Rectal smooth muscle tissue (tissue), 1 donor: ENCODE measurements at regions not wholly inside any gene's neighbourhood (a gene's known extent, or its start where the extent isn't known, plus 50 kb on each side); places are given as distances from the start of the nearest gene placed in this dataset.

Experiments
- H3K27ac ChIP-seq: one replicate; pipeline ENCODE4 v1.7.0; 2013; ENCODE audit warnings: low read depth, low read length, inconsistent platforms
- H3K27me3 ChIP-seq: one replicate; pipeline ENCODE4 v1.7.0; 2013; ENCODE audit warnings: low read length; ENCODE audit not compliant: control insufficient read depth, insufficient read depth
- H3K36me3 ChIP-seq: one replicate; pipeline ENCODE4 v1.7.0; 2013; ENCODE audit warnings: low read length; ENCODE audit not compliant: control insufficient read depth, insufficient read depth
- H3K4me1 ChIP-seq: one replicate; pipeline ENCODE4 v1.7.0; 2013; ENCODE audit warnings: low read length; ENCODE audit not compliant: control insufficient read depth, insufficient read depth
- H3K4me3 ChIP-seq: one replicate; pipeline ENCODE4 v1.7.0; 2013; ENCODE audit warnings: low read length
- H3K9ac ChIP-seq: one replicate; pipeline ENCODE4 v1.7.0; 2013; ENCODE audit warnings: low read length

- no peak overlapping the region for H3K9ac ChIP-seq
- H3K4me1 ChIP-seq = no peaks in the 10 kb centered on the region
- no peak overlapping the region for H3K27ac ChIP-seq
- no peaks in the 10 kb centered on the region for H3K36me3 ChIP-seq
- H3K4me3 ChIP-seq = no peak overlapping the region
- no peaks in the 10 kb centered on the region for H3K27me3 ChIP-seq
These were observed 137.8 kb upstream of the CD180 start for GRCh38 chr5:67334373-67334772.

GRCh38 chr5:67333171-67333570, 136.6 kb upstream of the CD180 start:
- Histone ChIP-seq H3K27me3 (no peaks in the 10 kb centered on the region), H3K4me1 (no peaks in the 10 kb centered on the region), H3K27ac (no peak overlapping the region), H3K36me3 (no peaks in the 10 kb centered on the region), H3K9ac (no peak overlapping the region), H3K4me3 (no peak overlapping the region)

- no peaks in the 10 kb centered on the region for H3K27me3 ChIP-seq
- H3K27ac ChIP-seq = no peak overlapping the region
- H3K4me3 ChIP-seq = no peak overlapping the region
- no peak overlapping the region for H3K9ac ChIP-seq
- no peaks in the 10 kb centered on the region for H3K4me1 ChIP-seq
- no peaks in the 10 kb centered on the region for H3K36me3 ChIP-seq
These were observed 134.8 kb upstream of the CD180 start for GRCh38 chr5:67331296-67331925.

GRCh38 chr5:67319935-67320725, 123.5 kb upstream of the CD180 start:
- Histone ChIP-seq H3K9ac (no peak overlapping the region), H3K4me1 (no peaks in the 10 kb centered on the region), H3K36me3 (no peaks in the 10 kb centered on the region), H3K27ac (no peak overlapping the region), H3K4me3 (no peak overlapping the region), H3K27me3 (no peaks in the 10 kb centered on the region)

GRCh38 chr5:67318746-67319145, 122.1 kb upstream of the CD180 start:
- H3K4me1 ChIP-seq = no peaks in the 10 kb centered on the region
- no peak overlapping the region for H3K27ac ChIP-seq
- H3K27me3 ChIP-seq = no peaks in the 10 kb centered on the region
- no peak overlapping the region for H3K9ac ChIP-seq
- no peaks in the 10 kb centered on the region for H3K36me3 ChIP-seq
- H3K4me3 ChIP-seq = no peak overlapping the region

- no peak overlapping the region for H3K4me3 ChIP-seq
- H3K27ac ChIP-seq = no peak overlapping the region
- H3K36me3 ChIP-seq = no peaks in the 10 kb centered on the region
- H3K4me1 ChIP-seq = no peaks in the 10 kb centered on the region
- no peak overlapping the region for H3K9ac ChIP-seq
- no peaks in the 10 kb centered on the region for H3K27me3 ChIP-seq
These were observed 121.0 kb upstream of the CD180 start for GRCh38 chr5:67317603-67318002.

GRCh38 chr5:67316695-67317094, 120.1 kb upstream of the CD180 start:
- no peak overlapping the region for H3K27ac ChIP-seq
- no peaks in the 10 kb centered on the region for H3K27me3 ChIP-seq

GRCh38 chr5:67315082-67315989, 118.7 kb upstream of the CD180 start:
- H3K4me1 ChIP-seq = no peaks in the 10 kb centered on the region
- H3K36me3 ChIP-seq = no peaks in the 10 kb centered on the region

More at GRCh38 chr5:67316695-67317094, 120.1 kb upstream of the CD180 start:
- H3K4me3 ChIP-seq = no peak overlapping the region
- H3K9ac ChIP-seq = no peak overlapping the region
- H3K4me1 ChIP-seq = no peaks in the 10 kb centered on the region
- H3K36me3 ChIP-seq = no peaks in the 10 kb centered on the region

GRCh38 chr5:67311701-67312100, 115.1 kb upstream of the CD180 start:
- no peaks in the 10 kb centered on the region for H3K36me3 ChIP-seq
- no peaks in the 10 kb centered on the region for H3K27me3 ChIP-seq
- no peak overlapping the region for H3K27ac ChIP-seq
- no peak overlapping the region for H3K9ac ChIP-seq
- H3K4me3 ChIP-seq = no peak overlapping the region
- H3K4me1 ChIP-seq = no peaks in the 10 kb centered on the region

More at GRCh38 chr5:67315082-67315989, 118.7 kb upstream of the CD180 start:
- Histone ChIP-seq H3K9ac (no peak overlapping the region), H3K27ac (no peak overlapping the region), H3K4me3 (no peak overlapping the region), H3K27me3 (no peaks in the 10 kb centered on the region)

- Histone ChIP-seq H3K9ac (no peak overlapping the region), H3K4me1 (no peaks in the 10 kb centered on the region), H3K36me3 (no peaks in the 10 kb centered on the region), H3K27ac (no peak overlapping the region), H3K4me3 (no peak overlapping the region), H3K27me3 (no peaks in the 10 kb centered on the region)
These were observed 114.6 kb upstream of the CD180 start for GRCh38 chr5:67311208-67311607.

- H3K27me3 ChIP-seq = no peaks in the 10 kb centered on the region
- no peak overlapping the region for H3K9ac ChIP-seq
- no peaks in the 10 kb centered on the region for H3K4me1 ChIP-seq
- no peaks in the 10 kb centered on the region for H3K36me3 ChIP-seq
- H3K4me3 ChIP-seq = no peak overlapping the region
- no peak overlapping the region for H3K27ac ChIP-seq
These were observed 114.1 kb upstream of the CD180 start for GRCh38 chr5:67310740-67311139.

GRCh38 chr5:67310169-67310568, 113.6 kb upstream of the CD180 start:
- Histone ChIP-seq H3K9ac (no peak overlapping the region), H3K27me3 (no peaks in the 10 kb centered on the region), H3K4me1 (no peaks in the 10 kb centered on the region), H3K27ac (no peak overlapping the region), H3K36me3 (no peaks in the 10 kb centered on the region), H3K4me3 (no peak overlapping the region)
